ENCODE measurements at regions not wholly inside any gene's neighbourhood (a gene's known extent, or its start where the extent isn't known, plus 50 kb on each side); places are given as distances from the start of the nearest gene placed in this dataset.

GRCh38 chr3:90035643-90036042, 928.2 kb downstream of the EPHA3 start:
- Histone ChIP-seq H3K27me3 (no peaks in the 10 kb centered on the region), H3K4me1 (no peaks in the 10 kb centered on the region), H3K36me3 (no peaks in the 10 kb centered on the region), H3K27ac (no peak overlapping the region), H3K4me3 (no peak overlapping the region), H3K9me3 (no peaks in the 10 kb centered on the region)
- no peak for ATAC-seq
- WGBS, 2 donors = 32 to 61% methylated on average over 1 of the region's 1 CpG
- intact Hi-C loops (cut with DNase I) = no loop called here
- no peak for DNase-seq
- no peak for TF ChIP-seq CTCF (IDR thresholded peaks at IDR 0.05)

- Histone ChIP-seq H3K36me3 (no peaks in the 10 kb centered on the region), H3K9me3 (no peaks in the 10 kb centered on the region), H3K27ac (no peak overlapping the region), H3K4me3 (no peak overlapping the region), H3K4me1 (no peaks in the 10 kb centered on the region), H3K27me3 (no peaks in the 10 kb centered on the region)
- intact Hi-C loops (cut with DNase I) = no loop called here
- no peak for TF ChIP-seq CTCF (IDR thresholded peaks at IDR 0.05)
- no peak for ATAC-seq
- no peak for DNase-seq
- 80 to 85% methylated on average over 1 of the region's 1 CpG for WGBS, 2 donors
Observed at GRCh38 chr3:90036939-90037469, 929.6 kb downstream of the EPHA3 start.

GRCh38 chr3:90039994-90040393, 932.6 kb downstream of the EPHA3 start:
- H3K4me1 ChIP-seq = no peaks in the 10 kb centered on the region
- H3K4me3 ChIP-seq = no peak overlapping the region
- no peaks in the 10 kb centered on the region for H3K9me3 ChIP-seq
- H3K27me3 ChIP-seq = no peaks in the 10 kb centered on the region
- no peak for TF ChIP-seq CTCF (IDR thresholded peaks at IDR 0.05)
- ATAC-seq (no peak), DNase-seq (no peak)
- no peaks in the 10 kb centered on the region for H3K36me3 ChIP-seq
- intact Hi-C loops (cut with DNase I) = no loop called here
- WGBS, 2 donors = 80 to 92% methylated on average over 2 of the region's 2 CpGs
- H3K27ac ChIP-seq = no peak overlapping the region

GRCh38 chr3:90040554-90040953, 933.1 kb downstream of the EPHA3 start:
- no peak for ATAC-seq
- no peaks in the 10 kb centered on the region for H3K36me3 ChIP-seq
- TF ChIP-seq CTCF (IDR thresholded peaks at IDR 0.05) = no peak
- H3K4me3 ChIP-seq = no peak overlapping the region
- no peaks in the 10 kb centered on the region for H3K9me3 ChIP-seq
- H3K4me1 ChIP-seq = no peaks in the 10 kb centered on the region
- intact Hi-C loops (cut with DNase I) = no loop called here
- no peaks in the 10 kb centered on the region for H3K27me3 ChIP-seq
- no peak for DNase-seq
- WGBS, 2 donors = 74 to 77% methylated on average over 3 of the region's 3 CpGs
- no peak overlapping the region for H3K27ac ChIP-seq

Measured in heart right ventricle (tissue), 16 donors.